ENCODE measurements at regions not wholly inside any gene's neighbourhood (a gene's known extent, or its start where the extent isn't known, plus 50 kb on each side); places are given as distances from the start of the nearest gene placed in this dataset.

- no peaks in the 10 kb centered on the region for H3K9me3 Mint-ChIP-seq
- H3K27me3 Mint-ChIP-seq (ENCODE audit: low read depth) = peaks cover 6% of the 10 kb centered on the region
- no peak for DNase-seq (ENCODE audit: low spot score)
- no peaks in the 10 kb centered on the region for H3K4me1 Mint-ChIP-seq (ENCODE audit: low read depth)
- no peaks in the 10 kb centered on the region for H3K36me3 Mint-ChIP-seq (ENCODE audit: low read depth)
- H3K4me3 Mint-ChIP-seq = no peak overlapping the region
- H3K27ac Mint-ChIP-seq = no peak overlapping the region
Observed at GRCh38 chr17:74097450-74098135, 105.9 kb upstream of the RPL38 start.

DNA sequence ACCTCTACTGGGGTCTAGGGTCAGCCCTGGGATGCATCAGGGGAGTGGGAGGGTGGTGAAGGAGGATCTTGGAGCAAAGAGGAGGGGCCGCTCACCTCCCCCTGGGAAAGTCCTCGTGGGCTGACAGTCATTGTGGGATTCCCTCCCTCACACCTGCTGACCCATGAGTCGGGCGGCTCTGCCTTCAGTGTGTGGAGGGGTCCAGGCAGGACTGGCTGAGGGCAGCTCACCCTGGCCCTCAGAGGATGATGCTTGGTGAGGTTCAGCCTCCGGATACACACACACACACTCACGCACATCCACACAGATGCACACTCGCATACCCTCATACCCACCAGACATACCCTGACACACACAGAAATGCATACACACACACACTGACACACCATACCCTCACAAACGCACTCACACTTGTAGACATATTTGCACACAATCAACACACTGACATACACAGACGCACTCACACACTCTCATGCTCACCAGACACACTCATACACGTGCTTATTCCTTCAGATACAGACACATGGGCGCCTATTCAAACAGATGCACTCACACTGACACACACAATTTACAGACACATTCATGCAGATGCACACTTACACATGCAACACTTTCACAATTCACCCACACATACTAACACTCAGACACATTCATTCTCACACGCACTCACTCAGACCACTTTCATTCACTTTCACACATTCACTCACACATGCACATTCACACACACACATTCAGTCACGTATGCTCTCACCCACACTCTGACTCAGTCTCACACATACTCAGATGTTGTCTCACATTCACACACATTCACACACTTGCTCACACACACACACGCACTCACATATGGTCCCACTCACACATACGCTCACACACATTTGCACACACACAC lies 105.1 kb upstream of the RPL38 start:
- Mint-ChIP-seq H3K27me3 (ENCODE audit: low read depth) (peaks cover 5% of the 10 kb centered on the region), H3K9me3 (no peaks in the 10 kb centered on the region)

GRCh38 chr17:74099442-74100340 lies 103.8 kb upstream of the RPL38 start:
- H3K36me3 Mint-ChIP-seq (ENCODE audit: low read depth) = no peaks in the 10 kb centered on the region
- H3K4me3 Mint-ChIP-seq = no peak overlapping the region
- H3K27ac Mint-ChIP-seq = no peak overlapping the region
- H3K27me3 Mint-ChIP-seq (ENCODE audit: low read depth) = no peaks in the 10 kb centered on the region
- no peak for DNase-seq (ENCODE audit: low spot score)
- no peaks in the 10 kb centered on the region for H3K9me3 Mint-ChIP-seq
- no peaks in the 10 kb centered on the region for H3K4me1 Mint-ChIP-seq (ENCODE audit: low read depth)

More for the DNA sequence above, 105.1 kb upstream of the RPL38 start:
- Mint-ChIP-seq H3K27ac (no peak overlapping the region), H3K36me3 (ENCODE audit: low read depth) (no peaks in the 10 kb centered on the region), H3K4me3 (no peak overlapping the region), H3K4me1 (ENCODE audit: low read depth) (no peaks in the 10 kb centered on the region)
- DNase-seq (ENCODE audit: low spot score) = no peak

GRCh38 chr17:74104921-74105320 lies 98.6 kb upstream of the RPL38 start:
- H3K27ac Mint-ChIP-seq = no peak overlapping the region
- H3K4me1 Mint-ChIP-seq (ENCODE audit: low read depth) = peaks cover 1% of the 10 kb centered on the region
- no peaks in the 10 kb centered on the region for H3K36me3 Mint-ChIP-seq (ENCODE audit: low read depth)
- H3K9me3 Mint-ChIP-seq = no peaks in the 10 kb centered on the region
- DNase-seq (ENCODE audit: low spot score) = no peak
- H3K4me3 Mint-ChIP-seq = no peak overlapping the region
- no peaks in the 10 kb centered on the region for H3K27me3 Mint-ChIP-seq (ENCODE audit: low read depth)

DNA sequence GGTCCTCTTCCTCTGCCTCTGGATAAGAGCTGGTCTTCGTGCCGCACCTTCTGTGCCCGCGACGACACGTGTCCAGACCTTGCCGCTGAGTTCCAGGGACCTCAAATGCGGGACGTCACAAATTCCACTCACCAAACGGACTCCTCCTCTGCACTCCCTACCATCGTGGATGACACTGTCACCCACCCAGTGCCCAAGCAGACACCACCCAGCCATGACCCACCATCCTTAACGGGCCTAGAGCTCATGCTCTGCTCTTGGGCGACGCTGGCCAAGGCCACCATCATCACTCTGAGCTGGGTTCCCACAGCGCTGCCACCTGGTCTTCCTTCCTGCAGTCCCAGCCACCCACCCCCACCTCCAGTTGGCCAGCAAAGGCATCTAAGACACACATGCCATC lies 96.4 kb upstream of the RPL38 start:
- H3K27me3 Mint-ChIP-seq (ENCODE audit: low read depth) = no peaks in the 10 kb centered on the region
- no peak overlapping the region for H3K27ac Mint-ChIP-seq
- H3K36me3 Mint-ChIP-seq (ENCODE audit: low read depth) = no peaks in the 10 kb centered on the region
- H3K4me3 Mint-ChIP-seq = no peak overlapping the region
- DNase-seq (ENCODE audit: low spot score) = no peak
- peaks cover 1% of the 10 kb centered on the region for H3K4me1 Mint-ChIP-seq (ENCODE audit: low read depth)
- no peaks in the 10 kb centered on the region for H3K9me3 Mint-ChIP-seq

GRCh38 chr17:74108126-74108705 lies 95.3 kb upstream of the RPL38 start:
- Mint-ChIP-seq H3K4me1 (ENCODE audit: low read depth) (peaks cover 1% of the 10 kb centered on the region), H3K27me3 (ENCODE audit: low read depth) (no peaks in the 10 kb centered on the region), H3K4me3 (no peak overlapping the region), H3K36me3 (ENCODE audit: low read depth) (no peaks in the 10 kb centered on the region), H3K27ac (no peak overlapping the region), H3K9me3 (no peaks in the 10 kb centered on the region)
- no peak for DNase-seq (ENCODE audit: low spot score)

DNA sequence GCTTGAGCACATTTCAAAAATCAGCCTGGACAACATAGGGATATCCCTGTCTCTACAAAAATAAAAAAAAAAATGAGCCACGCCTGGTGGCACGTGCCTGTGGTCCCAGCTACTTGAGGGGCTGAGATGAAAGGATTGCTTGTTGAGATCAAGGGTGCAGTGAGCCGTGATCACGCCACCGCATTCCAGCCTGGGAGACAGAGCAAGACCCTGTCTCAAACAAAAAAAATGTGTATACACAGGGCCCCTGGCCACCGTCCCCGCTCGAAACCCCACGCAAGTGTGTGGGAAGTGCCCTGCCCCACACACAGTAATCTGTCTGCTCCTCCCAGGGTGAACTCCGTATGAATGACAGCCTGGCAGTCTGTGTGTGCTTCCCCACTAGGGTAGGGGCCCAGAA lies 93.0 kb upstream of the RPL38 start:
- Mint-ChIP-seq H3K27ac (no peak overlapping the region), H3K27me3 (ENCODE audit: low read depth) (no peaks in the 10 kb centered on the region), H3K4me3 (no peak overlapping the region), H3K4me1 (ENCODE audit: low read depth) (no peaks in the 10 kb centered on the region), H3K36me3 (ENCODE audit: low read depth) (no peaks in the 10 kb centered on the region), H3K9me3 (no peaks in the 10 kb centered on the region)
- DNase-seq (ENCODE audit: low spot score) = no peak

DNA sequence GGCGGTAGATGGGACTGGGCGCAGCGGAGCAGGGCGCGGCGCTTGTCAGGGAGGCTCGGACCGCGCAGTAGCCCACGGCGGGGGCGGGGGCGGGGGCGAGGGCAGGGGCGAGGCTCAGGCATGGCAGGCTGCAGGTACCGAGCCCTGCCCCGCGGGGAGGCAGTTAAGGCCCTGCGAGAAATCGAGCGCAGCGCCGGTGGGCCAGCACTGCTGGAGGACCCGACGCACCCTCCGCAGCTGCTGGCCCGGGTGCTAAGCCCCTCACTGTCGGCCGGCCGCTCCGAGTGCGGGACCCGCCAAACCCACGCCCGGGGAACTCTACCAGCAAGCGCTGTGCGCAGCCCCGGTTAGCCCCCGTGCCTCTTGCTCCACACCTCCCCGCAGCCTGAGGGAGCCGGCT lies 90.2 kb upstream of the RPL38 start:
- Mint-ChIP-seq H3K27me3 (ENCODE audit: low read depth) (peaks cover 9% of the 10 kb centered on the region), H3K36me3 (ENCODE audit: low read depth) (no peaks in the 10 kb centered on the region), H3K4me1 (ENCODE audit: low read depth) (no peaks in the 10 kb centered on the region), H3K9me3 (no peaks in the 10 kb centered on the region), H3K4me3 (no peak overlapping the region), H3K27ac (no peak overlapping the region)
- DNase-seq (ENCODE audit: low spot score) = no peak

GRCh38 chr17:74113952-74114351 lies 89.5 kb upstream of the RPL38 start:
- no peak for DNase-seq (ENCODE audit: low spot score)
- Mint-ChIP-seq H3K36me3 (ENCODE audit: low read depth) (no peaks in the 10 kb centered on the region), H3K27ac (no peak overlapping the region), H3K27me3 (ENCODE audit: low read depth) (peaks cover 9% of the 10 kb centered on the region), H3K9me3 (no peaks in the 10 kb centered on the region), H3K4me1 (ENCODE audit: low read depth) (no peaks in the 10 kb centered on the region), H3K4me3 (no peak overlapping the region)

DNA sequence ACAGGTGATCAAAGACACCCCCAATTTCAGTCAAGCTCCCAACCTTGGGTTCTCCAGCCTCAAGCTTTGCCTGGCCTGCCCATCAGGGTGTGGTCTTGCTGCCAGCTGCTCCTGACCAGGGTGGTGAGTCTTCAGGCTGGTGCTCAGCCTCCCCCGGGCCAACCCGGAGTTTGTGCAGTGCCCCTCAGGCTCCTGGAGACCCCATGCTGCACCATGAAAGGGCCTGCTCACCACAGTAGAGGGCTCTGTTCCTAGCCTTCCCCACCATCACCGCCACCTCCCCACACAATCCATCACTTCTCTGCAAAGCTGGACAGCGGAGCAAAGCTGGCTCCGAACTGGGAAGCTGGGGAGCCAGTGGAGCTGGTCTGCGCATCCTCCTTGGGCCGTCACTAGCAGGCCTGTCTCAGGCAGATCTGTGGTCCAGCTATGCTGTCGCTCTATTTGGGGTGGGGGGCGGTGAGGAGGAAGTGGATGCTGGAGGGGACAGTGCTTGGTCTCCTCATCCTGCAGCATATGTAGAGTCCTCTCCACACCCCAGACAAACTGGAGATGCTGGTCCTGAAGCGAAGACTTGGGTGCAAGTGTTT lies 88.5 kb upstream of the RPL38 start:
- H3K27ac Mint-ChIP-seq = no peak overlapping the region
- H3K9me3 Mint-ChIP-seq = no peaks in the 10 kb centered on the region
- no peak for DNase-seq (ENCODE audit: low spot score)
- no peak overlapping the region for H3K4me3 Mint-ChIP-seq
- no peaks in the 10 kb centered on the region for H3K36me3 Mint-ChIP-seq (ENCODE audit: low read depth)
- H3K27me3 Mint-ChIP-seq (ENCODE audit: low read depth) = peaks cover 9% of the 10 kb centered on the region
- no peaks in the 10 kb centered on the region for H3K4me1 Mint-ChIP-seq (ENCODE audit: low read depth)

DNA sequence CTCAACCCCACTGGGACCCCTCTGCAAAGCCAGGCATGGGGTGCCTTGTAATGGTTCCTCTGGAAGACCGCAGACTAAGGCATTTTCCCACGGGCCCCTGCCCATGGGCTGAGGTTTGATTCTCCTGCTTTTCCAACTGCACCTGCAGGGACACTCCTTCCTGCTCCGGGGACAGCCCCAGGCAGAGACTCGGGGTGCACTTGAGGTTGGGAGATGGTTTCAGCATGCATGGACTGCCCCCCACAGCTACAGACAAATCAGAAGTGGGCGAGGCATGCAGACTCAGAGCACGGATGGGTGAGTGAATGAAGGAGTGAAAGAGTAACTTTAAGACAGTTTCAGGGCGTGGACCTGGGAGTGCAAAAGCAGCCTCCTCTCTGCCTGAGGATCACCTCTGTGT lies 87.9 kb upstream of the RPL38 start:
- H3K4me1 Mint-ChIP-seq (ENCODE audit: low read depth) = no peaks in the 10 kb centered on the region
- no peak for DNase-seq (ENCODE audit: low spot score)
- no peak overlapping the region for H3K4me3 Mint-ChIP-seq
- H3K27ac Mint-ChIP-seq = no peak overlapping the region
- H3K9me3 Mint-ChIP-seq = no peaks in the 10 kb centered on the region
- H3K27me3 Mint-ChIP-seq (ENCODE audit: low read depth) = peaks cover 9% of the 10 kb centered on the region
- H3K36me3 Mint-ChIP-seq (ENCODE audit: low read depth) = no peaks in the 10 kb centered on the region

DNA sequence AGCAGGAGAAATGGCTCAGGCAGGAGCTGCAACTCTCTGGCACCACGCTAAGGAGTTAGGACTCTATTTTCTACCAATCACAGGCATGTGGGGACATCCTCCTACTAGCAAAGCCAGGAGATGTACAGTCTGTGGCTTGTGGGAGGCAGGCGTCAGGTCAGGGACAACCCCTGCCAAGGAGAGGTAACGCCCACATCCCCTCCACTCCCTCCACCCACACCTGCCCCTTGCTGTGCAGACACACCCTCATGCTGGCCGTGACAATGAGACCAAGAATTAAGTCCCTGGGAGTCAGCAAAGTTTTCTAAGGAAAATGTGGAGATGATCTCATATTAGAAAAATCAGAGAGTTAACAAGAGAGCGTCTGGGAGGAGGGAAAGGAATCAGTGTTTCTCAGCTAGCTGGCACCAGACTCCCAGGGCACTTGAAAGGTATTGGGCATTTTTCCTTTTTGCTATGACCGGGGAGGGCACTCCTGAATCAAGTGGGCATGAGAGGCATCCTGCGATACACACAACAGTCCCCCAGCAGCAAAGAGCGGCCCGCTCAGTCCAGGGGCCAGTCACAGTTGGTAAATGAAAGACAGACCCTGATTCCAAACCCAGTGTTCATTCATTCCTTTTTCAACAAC lies 87.3 kb upstream of the RPL38 start:
- no peaks in the 10 kb centered on the region for H3K36me3 Mint-ChIP-seq (ENCODE audit: low read depth)
- peaks cover 9% of the 10 kb centered on the region for H3K27me3 Mint-ChIP-seq (ENCODE audit: low read depth)
- no peaks in the 10 kb centered on the region for H3K9me3 Mint-ChIP-seq
- H3K4me1 Mint-ChIP-seq (ENCODE audit: low read depth) = no peaks in the 10 kb centered on the region
- H3K27ac Mint-ChIP-seq = no peak overlapping the region
- H3K4me3 Mint-ChIP-seq = no peak overlapping the region
- no peak for DNase-seq (ENCODE audit: low spot score)

- Mint-ChIP-seq H3K27ac (no peak overlapping the region), H3K4me3 (no peak overlapping the region), H3K4me1 (ENCODE audit: low read depth) (no peaks in the 10 kb centered on the region), H3K36me3 (ENCODE audit: low read depth) (no peaks in the 10 kb centered on the region), H3K27me3 (ENCODE audit: low read depth) (peaks cover 9% of the 10 kb centered on the region), H3K9me3 (no peaks in the 10 kb centered on the region)
- DNase-seq (ENCODE audit: low spot score) = no peak
Observed at GRCh38 chr17:74117087-74117698, 86.3 kb upstream of the RPL38 start.
